Hematopoietic multipotent progenitor cell treated with erythropoietin and hydrocortisone succinate and interleukin-3 and kit ligand, for 4 days (in vitro differentiated cells): ENCODE measurements at regions not wholly inside any gene's neighbourhood (a gene's known extent, or its start where the extent isn't known, plus 50 kb on each side); places are given as distances from the start of the nearest gene placed in this dataset.

Experiments used
- DNase-seq: peaks from one replicate; pipeline ENCODE4 v3.0.0-alpha.2; 2015

DNA sequence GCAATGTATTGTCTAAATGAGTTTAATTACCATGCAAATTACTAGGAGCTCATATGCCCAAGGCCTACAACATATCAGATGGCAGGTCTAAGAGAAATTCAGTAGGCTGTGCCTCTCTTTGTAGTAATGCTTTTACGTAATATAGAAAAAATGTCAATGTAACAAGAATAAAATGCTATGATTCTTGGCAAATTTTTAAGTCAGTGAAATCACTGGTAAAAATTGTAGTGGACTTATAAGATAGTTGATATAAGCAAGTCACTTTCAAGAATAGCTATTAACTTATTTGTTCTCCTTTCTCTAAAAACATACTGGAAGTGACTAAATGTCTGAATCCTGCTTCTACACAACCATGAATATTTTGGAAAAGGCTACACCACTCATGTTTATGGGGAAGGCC lies 707.8 kb downstream of the TUSC7 start:
- DNase-seq: no peak

DNA sequence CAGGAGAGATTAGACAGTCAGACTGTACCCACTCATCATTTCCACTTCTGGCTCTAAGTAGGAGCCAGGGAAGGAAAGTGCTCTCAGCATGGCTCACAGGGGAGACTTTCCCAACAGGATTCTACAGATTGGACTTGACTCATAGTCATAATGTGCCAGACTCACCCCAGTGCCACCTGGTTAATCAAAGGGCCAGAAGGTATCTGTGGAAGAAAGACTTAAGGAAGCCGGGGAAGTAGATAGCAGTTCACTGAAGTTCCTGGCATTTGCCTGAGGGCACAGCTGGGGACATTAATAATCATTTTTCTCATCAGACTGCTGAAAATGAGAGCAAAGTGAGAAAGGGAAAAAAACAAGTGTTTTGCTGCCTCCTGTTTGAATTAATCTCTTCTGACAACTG lies 717.5 kb downstream of the TUSC7 start:
- DNase-seq: no peak

DNA sequence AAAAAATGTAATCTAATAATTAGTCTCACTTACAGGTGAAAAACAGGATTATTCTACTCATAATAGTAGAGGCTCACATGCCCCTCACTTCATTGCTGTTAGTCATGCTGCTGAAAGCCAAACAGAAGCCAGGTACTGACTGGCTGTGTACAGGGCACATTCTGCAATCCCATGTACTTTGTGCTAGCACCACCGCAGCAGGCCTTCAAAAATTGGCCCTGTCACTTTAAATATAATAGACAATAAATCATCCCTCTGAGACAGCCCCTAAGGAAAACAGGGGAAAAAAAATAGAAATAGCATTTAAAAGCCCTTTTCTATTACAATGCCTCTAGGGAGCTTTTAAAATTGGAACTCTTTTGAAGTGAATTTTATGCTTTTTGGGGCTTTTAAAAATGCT lies 723.8 kb downstream of the TUSC7 start:
- DNase-seq: no peak

DNA sequence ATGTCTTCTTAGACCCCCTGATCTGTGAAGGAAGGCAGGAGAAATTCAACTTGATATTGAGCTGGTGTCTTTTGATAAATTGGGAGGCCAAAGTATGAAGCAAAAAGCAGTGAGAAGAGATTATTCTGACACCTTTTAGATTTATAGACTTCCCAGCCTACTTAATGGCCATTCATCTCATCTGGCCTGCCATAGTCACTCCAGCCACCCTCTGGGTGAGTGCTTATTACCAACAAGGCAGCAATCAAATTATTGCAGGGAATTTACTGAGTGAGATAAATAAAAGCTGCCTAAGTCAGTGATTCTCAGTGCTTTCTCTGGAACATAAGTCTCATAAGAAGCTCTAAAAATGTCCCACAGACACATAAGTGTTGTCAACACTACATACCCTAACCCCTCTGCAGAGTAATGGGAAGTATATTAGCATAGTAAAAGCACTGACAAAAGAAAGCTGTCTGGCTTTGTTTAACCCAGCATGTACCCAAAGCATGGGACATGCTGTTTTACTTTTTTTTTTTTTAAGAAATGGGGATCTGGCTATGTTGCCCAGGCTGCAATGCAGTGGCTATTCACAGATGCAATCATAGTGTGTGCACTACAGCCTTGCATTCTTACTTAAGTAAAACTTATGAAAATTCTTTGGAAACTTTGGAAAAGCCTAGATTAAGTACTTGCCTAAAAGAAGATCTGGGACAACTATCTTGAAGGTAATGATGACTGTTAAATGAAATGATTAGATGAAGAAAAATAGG lies 725.3 kb downstream of the TUSC7 start:
- DNase-seq: no peak

DNA sequence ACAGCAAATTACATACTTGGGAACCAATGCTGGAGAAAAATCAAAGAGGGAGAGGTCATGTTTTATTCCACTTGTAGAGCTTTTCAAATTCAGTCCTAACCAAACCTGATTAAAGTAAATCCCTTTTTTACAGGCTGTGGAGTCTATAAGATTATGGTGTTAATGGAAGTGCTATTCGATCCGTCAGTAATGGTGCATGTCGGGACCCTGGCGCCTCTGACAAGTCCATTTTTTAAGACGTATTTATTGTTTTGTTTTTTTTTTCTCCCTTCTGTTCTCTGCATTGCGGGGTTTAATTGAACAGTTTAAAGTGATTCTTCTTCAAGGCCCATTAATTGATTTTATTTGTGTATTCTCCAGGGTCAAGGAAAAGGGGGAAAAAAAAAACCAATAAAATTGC lies 725.9 kb downstream of the TUSC7 start:
- DNase-seq: no peak

DNA sequence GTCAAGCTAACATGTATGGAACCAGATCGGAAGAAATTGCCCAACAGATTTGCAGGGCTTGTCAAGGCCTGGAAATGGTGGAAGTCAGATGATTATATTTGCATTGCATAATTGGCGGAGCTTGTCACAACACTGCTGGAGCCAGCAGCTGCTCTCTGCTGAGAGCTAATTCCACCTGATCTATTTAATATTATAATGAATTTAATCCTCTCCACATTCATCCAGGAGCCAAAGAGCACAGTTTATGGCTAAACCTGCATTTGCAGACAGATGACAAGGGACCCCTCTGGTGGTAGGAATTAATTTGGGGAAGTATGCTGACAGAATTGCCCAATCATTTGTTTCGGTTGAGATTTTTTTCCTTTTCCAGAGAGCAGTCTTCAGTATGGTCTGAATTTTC lies 730.2 kb downstream of the TUSC7 start:
- peak; percentile 63 for DNase-seq

DNA sequence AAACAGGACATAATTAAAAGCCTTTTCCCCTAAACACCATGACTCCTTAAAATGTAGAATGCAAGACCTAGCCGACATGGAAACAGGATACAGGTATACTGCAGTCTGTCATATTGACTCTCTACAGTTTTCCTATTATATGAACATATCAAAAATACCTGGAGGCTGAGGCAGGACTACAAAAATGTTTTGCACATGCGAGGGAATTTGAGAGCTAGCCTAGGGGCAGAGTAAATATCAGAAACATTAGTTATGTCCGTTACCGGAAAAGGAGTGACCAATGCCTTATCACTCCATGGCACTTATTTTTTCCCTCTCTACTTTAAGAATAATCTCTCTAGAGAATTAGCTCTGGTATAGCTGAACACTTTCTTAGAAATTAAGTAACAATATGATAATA lies 732.3 kb downstream of the TUSC7 start:
- DNase-seq: no peak

DNA sequence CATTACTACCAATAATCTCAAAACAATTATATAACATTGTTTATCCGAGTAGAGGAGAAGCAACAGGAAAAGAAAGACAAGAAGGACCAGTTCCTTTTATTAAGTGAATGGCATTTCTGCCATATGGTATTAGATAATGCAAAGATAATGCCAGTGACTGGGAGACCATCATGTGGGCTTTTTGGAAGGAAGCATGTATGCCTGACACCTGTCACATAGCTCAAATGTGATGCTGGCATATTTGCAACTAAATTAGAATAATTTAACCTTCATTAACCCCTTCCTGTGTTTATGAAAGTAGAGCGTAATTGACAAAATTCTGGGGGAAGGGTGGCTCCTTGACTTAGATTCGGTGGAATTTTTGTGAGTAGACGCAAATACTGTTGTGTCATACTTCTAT lies 733.0 kb downstream of the TUSC7 start:
- no peak for DNase-seq

DNA sequence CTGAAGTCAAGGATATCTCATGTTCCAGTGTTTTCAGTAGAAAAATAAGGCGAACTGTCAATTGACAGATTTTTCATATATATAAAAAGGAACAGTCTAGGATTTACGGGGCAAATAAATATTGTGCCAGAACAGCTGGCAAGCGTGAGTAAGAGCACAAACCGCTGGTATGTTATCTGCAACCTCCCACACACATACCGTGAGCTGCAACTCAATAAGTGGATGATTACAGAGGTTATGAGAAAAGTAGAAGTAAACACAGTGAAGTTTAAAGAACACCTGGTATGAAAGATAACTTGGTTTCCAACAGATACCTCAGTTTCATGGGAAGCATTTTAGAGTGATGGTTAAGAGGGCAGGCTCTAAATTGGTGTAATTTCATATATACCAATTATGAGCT lies 733.4 kb downstream of the TUSC7 start:
- peak; percentile 19 for DNase-seq

DNA sequence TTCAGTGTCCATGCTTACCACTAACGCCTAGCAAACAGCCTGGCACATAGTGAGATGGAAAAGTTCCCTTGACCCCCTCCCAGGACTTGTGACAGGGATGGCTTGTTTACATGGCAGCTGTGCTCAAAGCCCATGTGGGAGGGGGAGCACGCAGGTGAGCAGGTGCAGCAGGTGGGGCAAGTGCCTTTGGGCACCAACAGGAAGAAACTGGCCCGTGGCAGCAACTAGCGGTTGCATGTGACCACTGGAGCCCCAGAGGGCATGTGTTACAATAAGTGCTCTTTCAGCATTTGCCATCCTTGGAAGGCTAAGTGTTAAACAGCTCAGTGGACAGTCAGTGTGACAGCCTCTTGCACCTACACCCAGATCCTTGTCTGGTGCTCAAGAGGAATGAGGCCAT lies 734.6 kb downstream of the TUSC7 start:
- no peak for DNase-seq

DNA sequence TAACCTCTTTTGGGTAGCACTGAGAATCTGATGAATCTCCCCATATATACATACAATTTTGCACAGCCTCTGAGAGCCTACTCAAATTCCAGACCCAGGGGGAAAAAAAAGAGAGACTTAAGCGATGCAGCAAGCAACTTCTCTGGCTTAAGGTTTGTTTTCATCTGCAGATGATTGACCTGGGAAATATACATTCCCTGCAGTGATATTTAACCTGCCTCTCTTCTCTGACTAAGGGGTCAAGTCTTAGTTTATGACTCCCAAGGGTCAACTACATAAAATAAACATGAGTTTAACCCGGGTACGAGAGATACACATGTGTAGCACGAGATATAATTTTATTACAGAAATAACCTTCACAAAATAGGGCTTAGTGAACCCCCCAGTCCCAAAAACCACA lies 737.8 kb downstream of the TUSC7 start:
- DNase-seq: no peak

DNA sequence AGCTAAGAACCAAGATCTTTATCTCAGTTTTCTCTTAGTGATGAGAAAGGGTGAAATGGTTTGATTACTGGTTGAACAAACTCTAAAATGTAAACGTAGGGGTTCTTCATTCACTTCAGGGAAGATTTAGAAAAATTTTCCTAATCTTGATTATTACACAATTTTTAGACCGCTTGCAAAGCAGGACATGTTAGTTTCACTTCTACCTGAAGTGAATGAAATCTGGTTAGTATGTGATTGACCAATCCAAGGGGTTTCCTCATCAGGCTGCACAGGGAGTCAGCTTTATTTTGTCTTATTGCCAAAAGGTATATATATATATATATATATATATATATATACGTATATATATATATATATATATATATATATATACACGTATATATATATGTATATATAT lies 740.4 kb downstream of the TUSC7 start:
- DNase-seq: no peak

DNA sequence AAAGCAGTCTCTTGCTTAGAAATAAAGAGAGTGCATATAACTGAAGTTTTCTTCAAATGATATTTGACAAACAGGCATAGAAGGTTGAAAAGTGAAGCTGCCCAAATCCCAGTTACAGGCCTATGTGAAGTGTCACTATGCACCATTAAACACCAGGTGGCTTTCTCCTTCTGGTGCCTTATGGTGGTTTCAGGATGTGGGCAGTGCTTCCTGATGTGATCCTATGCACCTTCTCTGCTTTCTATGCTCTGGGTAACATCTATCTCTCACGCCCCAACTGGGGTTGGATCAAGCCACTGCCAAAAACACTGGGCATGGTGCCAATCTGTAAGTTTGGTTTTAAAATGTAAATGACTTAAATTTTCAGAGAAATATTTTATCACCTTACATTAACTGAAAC lies 744.7 kb downstream of the TUSC7 start:
- DNase-seq: peak; percentile 24

DNA sequence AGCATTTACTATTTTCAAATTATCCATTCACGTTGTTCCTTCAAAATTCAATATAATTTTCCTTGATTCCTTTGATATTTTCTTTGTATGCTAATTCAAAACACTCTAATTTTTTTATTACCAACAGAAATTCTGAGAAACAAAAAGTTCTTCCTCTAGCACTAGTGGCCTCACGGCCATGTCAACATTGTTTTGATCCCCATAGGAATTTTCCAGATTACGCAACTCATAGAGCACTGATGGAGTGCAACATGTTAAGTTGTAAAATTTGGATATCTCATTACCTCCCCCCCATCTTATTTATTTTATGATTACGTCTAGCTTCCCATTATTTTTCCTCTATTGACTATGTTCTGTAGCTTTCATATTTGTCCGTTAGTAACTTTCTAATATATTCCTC lies 745.3 kb downstream of the TUSC7 start:
- DNase-seq: no peak

DNA sequence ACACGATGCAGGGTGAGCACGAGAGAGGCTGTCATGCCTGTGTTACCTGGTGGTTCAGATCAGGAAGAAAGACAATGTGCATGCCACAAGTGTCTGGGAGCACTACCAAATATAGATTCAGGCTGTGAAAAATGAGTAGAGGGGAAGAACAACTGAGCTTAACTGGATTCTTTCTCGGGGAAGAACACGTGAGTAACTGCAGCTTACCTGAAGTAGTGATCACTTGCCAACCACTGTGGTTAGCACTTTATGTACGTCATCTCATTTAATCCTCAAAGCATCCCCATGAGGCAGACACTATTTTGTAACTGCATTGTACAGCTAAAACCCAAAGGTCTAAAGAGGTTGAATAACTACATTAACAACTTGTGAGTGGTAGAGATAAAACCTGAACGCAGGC lies 746.2 kb downstream of the TUSC7 start:
- no peak for DNase-seq

DNA sequence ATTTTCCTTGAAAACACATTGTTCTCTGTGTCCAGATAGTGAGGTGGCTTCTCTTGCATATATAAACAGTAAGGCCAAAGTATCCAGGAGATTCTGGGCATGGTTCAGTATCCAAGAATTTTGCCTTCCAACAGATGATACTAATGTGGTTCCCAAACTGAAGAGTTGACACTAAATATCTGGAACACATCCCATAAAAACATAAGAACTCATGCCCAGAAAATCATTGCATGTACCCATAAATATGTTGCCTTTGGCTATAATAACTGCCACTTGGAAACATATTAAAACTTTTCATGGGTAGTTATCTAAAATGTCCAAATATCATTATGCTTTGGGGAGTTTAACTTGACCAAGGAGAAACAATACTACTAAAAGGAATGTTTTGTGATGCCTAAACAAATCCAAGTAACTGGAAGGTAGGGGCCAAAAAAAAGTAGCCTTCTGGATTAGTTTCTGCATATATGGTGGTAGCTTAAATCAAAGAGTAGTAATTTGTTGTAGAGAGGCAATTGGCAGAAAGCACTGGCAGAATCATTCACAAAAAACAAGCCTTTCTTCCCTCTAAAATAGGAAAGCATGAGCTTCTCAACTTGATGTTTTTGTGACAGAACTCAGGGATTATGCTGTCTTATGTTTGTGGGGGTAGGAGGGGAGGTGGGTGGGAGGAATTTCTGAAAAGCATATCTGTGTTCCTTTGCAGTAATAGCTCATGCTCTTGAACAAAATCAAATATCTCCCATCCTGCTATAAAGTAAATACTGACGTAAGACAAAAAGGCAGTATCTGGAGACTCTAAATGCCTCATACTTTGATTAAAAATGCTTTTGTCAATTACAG lies 753.9 kb downstream of the TUSC7 start:
- DNase-seq: no peak

DNA sequence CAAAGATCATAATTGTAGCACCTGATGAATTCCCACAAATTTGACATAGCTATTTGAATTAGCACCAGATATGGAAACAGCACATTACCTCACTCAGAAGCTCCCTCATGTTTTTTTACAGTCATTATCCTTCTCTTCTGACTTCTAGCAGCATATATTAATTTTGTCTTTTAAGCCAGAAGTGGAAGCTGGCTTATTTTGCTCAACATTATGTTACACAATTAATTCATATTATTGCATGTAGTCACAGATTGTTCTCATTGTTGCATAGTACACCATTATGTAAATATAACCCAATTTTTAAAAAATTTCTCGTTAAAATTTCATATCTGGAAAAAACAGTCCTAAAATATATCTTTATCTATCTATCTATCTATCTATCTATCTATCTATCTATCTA lies 762.3 kb downstream of the TUSC7 start:
- no peak for DNase-seq

DNA sequence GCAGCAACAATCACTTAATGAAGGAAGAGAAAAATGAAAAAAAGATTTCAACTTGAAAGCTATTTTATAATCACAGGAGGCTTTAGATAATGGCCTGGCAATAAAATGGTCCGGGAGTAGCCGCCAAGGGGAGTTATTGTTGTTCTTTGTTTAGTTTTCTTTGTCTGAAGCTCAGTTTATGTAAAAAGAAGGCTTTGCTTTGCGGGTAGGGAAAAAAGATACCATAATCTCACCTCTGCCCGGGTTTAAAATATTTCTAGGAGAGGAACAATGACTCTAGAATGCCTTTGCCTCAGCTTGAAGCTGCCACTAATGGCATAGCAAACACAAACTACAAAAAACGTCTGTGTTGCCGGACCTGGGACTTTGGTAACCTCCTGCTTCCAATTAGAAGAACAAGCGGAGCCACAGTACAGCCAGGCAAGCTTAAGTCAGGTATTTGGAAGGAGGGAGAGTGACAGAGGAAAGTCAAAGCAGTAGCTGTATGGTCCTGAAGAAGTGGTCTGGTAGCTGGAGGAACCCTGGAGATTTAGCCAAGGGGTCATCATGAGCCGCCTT lies 764.5 kb downstream of the TUSC7 start:
- DNase-seq: no peak

DNA sequence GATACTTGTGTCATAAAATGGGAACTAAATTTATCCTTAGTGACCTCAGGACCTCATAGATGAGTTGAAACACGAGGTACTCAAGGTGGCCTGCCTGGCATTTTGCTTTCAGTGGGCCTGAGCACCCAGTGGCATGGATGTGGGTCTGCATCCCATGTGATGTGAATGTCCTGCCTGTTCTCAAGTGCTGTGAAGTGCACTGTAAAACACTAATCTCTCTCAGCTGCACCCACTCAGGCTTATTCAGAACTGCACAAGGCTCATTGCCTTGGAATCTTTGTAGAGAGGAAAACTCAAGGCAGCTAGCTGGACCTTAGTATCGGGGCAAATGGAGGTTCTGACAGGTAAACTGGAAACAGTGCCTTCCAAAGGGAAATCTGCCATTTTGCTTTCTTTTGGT lies 767.0 kb downstream of the TUSC7 start:
- DNase-seq: no peak

DNA sequence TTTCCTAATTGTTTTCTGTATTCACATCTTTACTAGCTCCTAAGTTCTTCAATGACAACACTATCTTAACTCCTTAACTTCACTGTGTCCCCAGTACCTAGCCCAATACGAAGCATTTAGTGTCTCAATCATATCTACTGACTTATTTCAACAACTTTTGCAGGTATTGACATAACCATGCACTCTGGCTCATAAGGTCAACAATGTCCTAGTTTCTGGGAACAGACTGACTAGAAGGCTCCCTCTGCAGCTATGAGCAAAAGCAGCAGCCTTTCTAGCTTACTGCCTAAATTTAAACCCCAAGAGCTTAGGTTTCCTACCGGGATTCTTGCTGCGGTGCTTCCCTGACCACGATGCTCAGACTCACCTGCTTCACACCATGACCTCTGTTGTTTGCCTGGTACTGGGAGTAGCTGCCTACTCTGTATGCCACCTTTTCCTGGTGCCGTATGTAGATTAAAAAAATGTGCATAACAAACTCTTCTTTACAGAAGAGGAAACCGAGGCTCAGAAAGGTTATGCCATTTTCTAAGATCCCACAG lies 767.7 kb downstream of the TUSC7 start:
- DNase-seq: no peak

DNA sequence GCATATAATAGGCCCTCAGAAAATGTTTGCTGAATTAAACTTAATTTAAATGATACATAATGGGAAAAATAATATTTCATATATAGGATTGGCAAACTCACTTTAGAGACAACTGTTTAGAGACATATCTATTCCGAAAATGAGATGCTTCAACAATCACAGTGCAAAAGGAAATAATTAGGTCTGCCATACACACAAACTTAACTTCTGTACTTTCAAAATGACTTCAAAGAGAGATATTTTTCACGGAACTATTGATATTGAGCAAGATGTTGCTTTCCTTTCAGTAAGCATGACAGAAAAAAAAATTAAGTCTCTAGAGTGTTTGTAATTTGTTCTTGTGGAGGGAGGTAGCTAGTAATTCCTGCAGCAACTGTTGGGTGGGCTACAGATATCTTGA lies 769.5 kb downstream of the TUSC7 start:
- no peak for DNase-seq

DNA sequence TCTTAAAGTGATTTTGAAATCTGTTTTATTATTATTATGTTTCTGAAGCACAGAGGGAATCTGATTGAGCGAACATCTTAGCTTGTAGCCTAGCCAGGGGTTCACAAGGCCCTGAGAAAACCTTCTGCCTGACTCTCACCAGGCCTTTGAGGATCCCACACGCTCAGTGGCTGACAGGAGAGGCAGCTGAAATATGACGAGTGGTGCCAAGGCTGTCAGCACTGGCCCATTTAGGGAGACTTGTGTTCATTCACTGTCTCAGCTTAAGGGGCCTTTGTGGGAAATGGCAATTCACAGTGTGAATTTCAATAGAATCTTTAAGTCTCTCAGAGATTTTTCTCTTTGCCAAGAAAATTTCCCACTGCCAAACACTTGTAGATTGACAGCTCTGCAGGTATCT lies 770.9 kb downstream of the TUSC7 start:
- DNase-seq: no peak

DNA sequence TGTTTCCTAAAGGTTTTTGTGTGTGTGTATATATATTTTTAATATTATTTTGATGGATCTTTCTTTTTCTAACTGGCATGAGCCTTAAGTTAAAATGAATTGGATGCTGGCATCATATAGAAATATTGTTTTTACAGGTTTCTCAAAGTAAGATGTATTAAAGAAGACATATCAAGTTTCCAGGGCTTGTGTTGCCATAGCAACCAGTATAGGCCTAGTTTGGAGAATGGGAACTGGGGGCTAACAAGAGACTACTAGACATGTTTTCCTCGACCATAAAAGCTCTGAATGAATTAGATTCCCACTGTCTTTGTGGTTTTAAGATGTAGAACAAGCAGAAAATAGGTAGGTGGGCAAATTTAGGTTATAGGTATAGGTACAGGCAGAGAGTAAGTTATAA lies 771.4 kb downstream of the TUSC7 start:
- DNase-seq: no peak

DNA sequence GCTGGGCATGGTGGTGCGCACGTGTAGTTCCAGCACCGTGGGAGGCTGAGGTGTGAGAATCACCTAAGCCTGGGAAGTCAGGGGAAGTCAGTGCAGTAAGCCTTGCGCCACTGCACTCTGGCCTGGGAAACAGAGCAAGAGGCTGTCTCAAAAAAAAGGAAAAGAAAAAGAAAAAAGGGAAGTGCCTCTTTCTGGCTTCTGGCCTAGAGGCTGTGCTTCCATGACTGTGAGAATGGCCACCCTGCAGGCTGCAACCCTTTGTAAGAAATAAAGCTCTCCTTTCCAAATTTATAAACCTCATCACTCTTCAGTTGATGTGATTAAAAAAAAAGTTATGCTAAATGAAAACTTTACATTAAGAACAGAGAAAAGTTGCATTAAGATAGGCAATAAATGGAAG lies 774.3 kb downstream of the TUSC7 start:
- DNase-seq: no peak
